HG03066 (cell line): ENCODE measurements at regions not wholly inside any gene's neighbourhood (a gene's known extent, or its start where the extent isn't known, plus 50 kb on each side); places are given as distances from the start of the nearest gene placed in this dataset.
"Not testable (repeated sequence)": the region's sequence is repeated elsewhere in the genome, so short reads cannot be mapped to it uniquely, and the experiment has no call there.

Experiments used
- ATAC-seq: cut with Tn5 transposase; IDR thresholded peaks from one replicate; pipeline ENCODE4 v1.9.1; 2021; ENCODE audit warnings: low read depth; ENCODE audit not compliant: unreplicated experiment

- ATAC-seq = no peak
These were observed 1065.8 kb downstream of the REEP3 start for GRCh38 chr10:64586934-64587503.

- no peak for ATAC-seq
These were observed 1072.9 kb downstream of the REEP3 start for GRCh38 chr10:64594072-64594471.

- ATAC-seq = no peak
These were observed 1077.4 kb downstream of the REEP3 start for GRCh38 chr10:64598600-64598999.

GRCh38 chr10:64601298-64601697 lies 1080.1 kb downstream of the REEP3 start:
- no peak for ATAC-seq

- ATAC-seq = no peak
These were observed 1095.9 kb downstream of the REEP3 start for GRCh38 chr10:64617085-64617484.

GRCh38 chr10:64619102-64619501 lies 1097.9 kb downstream of the REEP3 start:
- no peak for ATAC-seq

GRCh38 chr10:64626924-64627323 lies 1105.7 kb downstream of the REEP3 start:
- no peak for ATAC-seq

GRCh38 chr10:64630534-64630933 lies 1109.3 kb downstream of the REEP3 start:
- ATAC-seq = no peak

- no peak for ATAC-seq
These were observed 1114.7 kb downstream of the REEP3 start for GRCh38 chr10:64635906-64636305.

GRCh38 chr10:64636461-64636860 lies 1115.3 kb downstream of the REEP3 start:
- no peak for ATAC-seq

GRCh38 chr10:64637939-64638338 lies 1116.7 kb downstream of the REEP3 start:
- no peak for ATAC-seq

- ATAC-seq = no peak
These were observed 1127.7 kb downstream of the REEP3 start for GRCh38 chr10:64648915-64649314.

GRCh38 chr10:64658528-64658927 lies 1137.3 kb downstream of the REEP3 start:
- no peak for ATAC-seq

- no peak for ATAC-seq
These were observed 1138.1 kb downstream of the REEP3 start for GRCh38 chr10:64659311-64659710.

- ATAC-seq = no peak
These were observed 1160.8 kb downstream of the REEP3 start for GRCh38 chr10:64682043-64682442.

- ATAC-seq = no peak
These were observed 1169.0 kb downstream of the REEP3 start for GRCh38 chr10:64690194-64690593.

GRCh38 chr10:64699244-64699643 lies 1178.0 kb downstream of the REEP3 start:
- no peak for ATAC-seq

GRCh38 chr10:64702086-64702485 lies 1180.9 kb downstream of the REEP3 start:
- ATAC-seq = not testable (repeated sequence)

GRCh38 chr10:64708884-64709681 lies 1187.9 kb downstream of the REEP3 start:
- no peak for ATAC-seq

- ATAC-seq = no peak
These were observed 1205.3 kb downstream of the REEP3 start for GRCh38 chr10:64726466-64726865.

- no peak for ATAC-seq
These were observed 1209.8 kb downstream of the REEP3 start for GRCh38 chr10:64731016-64731415.

GRCh38 chr10:64732372-64732957 lies 1211.3 kb downstream of the REEP3 start:
- ATAC-seq = no peak
